Dedifferentiated amniotic fluid mesenchymal stem cell (primary cell): ENCODE measurements at regions not wholly inside any gene's neighbourhood (a gene's known extent, or its start where the extent isn't known, plus 50 kb on each side); places are given as distances from the start of the nearest gene placed in this dataset.
"Not testable (repeated sequence)": the region's sequence is repeated elsewhere in the genome, so short reads cannot be mapped to it uniquely, and the experiment has no call there.

Source experiments
- DNase-seq: peaks from one replicate; pipeline ENCODE4 v3.0.0-alpha.2; 2016; ENCODE audit errors: extremely low spot score

DNA sequence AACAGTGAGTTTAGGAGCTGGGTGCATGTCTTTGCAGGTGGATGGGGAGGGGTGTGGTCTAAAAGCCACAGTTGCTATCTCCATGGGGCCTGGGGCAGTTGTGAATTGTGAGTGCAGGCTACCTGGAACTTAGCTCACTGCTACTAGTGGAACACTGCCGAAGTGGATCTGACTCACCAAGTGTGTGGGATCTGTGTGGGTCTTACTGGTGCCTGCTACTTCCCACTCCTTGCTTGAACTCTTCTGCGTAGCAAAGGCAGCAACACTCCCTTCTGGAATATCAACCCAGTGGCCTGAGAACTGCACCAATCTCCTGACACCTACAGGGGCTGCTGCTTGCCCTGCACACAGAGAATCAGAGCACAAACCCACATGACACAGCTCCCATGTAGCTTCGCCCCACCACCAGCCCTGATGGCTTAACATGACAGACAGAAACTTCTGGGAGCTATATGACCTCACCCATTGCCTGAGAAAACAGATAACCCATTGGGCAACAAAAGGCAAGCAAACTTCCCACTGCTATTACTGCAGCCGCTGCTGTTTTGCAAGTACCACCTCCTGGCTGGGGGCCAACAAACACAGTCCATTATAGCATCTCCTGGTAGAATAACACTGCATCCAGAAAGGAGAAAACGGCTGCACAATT lies 455.1 kb upstream of the DDX18 start:
- no peak for DNase-seq

DNA sequence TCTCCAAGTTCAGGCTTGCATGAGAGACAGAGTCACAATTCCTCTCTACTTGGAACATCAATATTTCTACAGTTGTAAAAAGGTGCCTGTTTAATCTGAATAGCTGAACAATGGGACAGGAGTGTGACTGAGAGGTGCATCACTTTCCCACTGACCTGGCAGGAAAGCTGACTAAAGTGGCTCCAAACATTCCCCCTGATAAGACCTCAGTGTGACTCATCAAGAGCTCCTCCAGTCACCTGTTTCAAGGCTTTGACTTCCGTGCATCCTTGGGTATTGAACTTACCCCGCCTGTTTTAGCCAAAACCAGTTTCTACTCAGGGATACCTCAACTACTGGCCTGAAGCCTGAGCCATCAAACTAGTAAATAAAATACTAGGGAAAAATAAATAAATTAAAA lies 453.9 kb upstream of the DDX18 start:
- DNase-seq: no peak

DNA sequence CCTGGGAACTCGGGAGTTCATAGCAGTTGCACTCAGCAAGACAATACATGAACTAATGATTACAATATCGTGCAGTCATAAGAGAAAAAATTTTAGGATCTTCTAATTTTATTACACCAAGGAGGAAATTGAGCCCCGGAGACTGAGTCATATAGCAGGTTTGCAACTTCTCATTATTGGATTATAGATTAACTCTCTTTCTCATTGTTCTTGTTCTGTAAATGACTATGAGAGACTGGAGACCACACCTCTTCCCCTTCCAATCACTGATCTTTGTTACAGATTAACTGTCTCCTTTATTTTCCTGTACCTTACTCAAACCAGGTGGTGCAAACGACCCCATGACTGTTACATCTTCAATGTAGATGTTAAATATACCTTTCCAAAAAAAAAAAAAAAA lies 435.8 kb upstream of the DDX18 start:
- DNase-seq: no peak

DNA sequence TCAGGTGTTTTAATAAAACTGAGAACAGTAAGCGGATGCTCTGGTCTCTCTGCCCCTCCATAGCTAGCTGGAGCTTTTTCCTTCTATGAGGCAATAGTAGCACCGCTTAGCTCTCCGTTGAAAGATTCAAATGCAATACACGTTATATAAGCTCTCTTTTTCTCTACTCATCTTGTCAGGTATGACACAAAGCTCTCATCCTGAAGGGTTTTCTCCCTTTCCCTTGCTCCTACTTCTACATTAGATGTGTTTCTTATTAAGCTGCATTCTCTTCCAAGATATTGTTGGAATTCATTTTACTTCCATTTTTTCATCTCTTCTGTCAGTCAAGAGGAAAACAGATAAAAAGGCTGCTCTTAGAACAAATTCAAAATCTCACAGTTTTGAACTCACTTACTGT lies 434.6 kb upstream of the DDX18 start:
- DNase-seq: no peak

DNA sequence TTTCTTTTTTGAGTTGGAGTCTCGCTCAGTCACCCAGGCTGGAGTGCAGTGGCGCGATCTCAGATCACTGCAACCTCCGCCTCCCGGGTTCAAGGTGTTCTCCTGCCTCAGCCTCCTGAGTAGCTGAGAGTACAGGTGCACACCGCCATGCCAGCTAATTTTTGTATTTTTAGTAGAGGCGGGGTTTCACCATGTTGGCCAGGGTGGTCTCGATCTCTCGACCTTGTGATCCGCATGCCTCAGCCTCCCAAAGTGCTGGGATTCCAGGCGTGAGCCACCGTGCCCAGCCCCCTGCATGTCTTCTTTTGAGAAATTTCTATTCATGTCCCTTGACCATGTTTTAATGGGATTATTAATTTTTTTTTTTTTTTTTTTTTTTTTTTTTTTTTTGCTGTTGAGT lies 430.5 kb upstream of the DDX18 start:
- DNase-seq: not testable (repeated sequence)

DNA sequence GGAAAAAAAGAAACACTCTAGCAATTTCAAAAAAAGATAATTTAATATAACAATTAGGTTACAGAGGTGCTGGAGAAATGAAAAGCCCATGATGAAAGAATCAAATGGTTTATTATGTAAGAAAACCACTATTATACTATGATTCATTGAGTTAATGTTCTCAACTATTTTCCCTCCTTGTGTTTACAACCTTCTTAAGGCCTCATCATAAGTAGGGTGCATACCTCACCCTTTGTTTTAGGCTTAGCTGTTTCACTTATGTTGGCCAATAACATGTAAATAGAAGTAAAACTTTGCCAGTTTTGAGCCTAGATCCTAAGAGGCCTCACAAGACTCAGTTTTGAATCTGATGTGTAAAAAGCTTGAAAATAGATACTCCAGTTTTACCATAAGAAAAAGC lies 418.3 kb upstream of the DDX18 start:
- no peak for DNase-seq

DNA sequence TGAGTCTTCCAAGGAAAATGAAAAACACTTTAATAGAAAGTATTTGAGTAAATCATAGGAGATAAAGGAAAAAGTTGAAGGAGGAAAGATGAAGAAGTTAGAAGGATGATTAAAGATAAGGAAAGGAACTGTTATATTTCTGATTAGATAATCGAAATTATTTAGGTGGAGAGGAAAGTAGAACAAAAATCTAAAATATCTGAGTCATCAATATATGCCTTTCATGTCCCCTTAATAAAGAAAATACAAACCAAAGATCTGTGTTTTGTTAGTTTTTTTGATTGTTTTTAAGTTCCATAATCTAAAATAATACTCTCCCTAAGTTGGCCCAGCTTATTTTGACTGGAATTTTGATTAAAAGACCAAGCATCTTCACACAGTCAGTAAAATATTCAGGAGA lies 412.9 kb upstream of the DDX18 start:
- DNase-seq: no peak

DNA sequence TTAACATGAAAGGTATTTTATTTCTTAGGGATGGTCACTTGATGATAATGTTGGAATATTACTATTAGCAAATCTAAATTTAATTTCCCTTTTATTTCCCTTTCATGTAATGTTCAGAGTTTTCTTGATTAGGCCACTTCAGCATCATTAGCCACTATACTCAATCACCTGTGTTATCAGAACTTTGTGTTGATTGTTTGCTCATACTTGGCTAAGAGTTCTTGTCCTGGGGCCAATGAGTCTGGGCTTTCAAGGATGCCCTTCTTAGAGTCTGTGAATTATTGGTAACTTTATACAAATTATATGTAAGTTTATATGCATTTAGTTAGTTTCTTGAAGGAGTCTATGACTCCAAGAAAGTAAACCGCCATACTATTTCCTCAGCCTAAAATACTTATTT lies 408.0 kb upstream of the DDX18 start:
- no peak for DNase-seq

DNA sequence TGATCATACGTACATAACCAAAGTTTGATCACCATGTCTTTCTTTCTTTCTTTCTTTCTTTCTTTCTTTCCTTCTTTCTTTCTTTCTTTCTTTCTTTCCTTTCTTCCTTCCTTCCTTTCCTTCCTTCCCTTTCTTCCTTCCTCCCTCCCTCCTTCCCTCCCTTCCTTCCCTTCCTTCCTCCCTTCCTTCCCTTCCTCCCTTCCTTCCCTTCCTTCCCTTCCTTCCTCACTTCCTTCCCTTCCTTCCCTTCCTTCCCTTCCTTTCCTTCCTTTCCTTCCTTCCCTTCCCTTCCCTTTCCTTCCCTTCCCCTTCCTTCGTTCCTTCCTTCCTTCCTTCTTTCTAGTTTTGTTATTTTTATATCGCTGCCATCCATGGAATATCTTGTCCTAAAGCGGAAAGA lies 406.7 kb upstream of the DDX18 start:
- no peak for DNase-seq

DNA sequence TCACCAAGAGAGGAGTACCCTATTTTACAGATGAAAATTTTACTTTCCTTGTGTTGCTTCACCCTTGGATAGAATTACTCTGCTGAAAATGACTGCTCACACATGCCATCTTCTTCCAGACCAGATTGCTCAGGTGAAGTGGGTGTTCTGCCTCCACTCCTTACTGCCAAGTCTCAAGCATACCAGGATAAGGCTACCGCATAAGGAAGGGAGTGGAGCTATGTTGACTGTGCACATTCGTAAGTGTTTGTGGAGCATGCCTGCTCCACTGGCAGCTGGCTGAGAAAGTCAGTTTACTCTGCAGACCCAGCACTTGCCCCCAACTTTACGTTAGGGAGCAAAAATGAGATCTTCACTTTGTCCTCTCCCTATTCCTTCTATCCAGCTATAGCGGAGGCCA lies 405.0 kb upstream of the DDX18 start:
- DNase-seq: no peak

DNA sequence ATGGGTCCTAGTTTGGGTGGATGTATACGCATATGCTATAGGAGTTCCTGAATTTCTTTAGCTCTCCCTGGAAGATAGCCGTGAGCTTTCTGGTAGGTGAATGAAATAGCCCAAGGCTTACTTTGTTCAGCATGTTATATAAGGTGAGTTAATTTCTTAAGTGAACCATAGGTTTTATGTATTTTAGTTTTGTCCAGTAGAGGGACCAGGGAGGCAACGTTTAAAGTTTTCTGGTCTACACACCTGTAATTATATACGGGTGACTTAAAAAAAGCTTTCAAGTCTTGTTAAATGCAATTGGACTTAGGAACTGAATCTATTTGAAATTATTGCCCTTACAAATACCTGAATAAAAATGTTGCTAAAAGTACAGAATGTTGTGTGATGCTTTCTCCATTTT lies 402.5 kb upstream of the DDX18 start:
- DNase-seq: no peak

DNA sequence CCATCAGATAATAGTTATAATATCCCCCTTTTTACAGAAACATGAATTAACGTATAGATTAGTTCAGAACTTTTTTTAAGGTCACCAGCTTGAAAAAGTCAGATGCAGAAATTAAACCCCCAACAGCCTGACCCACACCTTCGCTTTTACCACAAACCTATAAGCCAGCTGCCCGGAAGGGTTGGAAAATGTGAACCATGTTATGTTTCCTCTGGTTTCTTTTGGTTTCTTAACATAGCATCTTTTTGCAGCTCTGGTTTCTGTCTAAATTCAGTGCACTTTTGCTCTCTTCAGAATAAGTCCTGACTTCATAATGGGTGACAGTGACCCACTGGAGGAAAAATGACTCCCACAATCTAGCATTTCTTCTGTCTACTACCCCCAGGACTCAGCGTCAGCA lies 381.7 kb upstream of the DDX18 start:
- no peak for DNase-seq

DNA sequence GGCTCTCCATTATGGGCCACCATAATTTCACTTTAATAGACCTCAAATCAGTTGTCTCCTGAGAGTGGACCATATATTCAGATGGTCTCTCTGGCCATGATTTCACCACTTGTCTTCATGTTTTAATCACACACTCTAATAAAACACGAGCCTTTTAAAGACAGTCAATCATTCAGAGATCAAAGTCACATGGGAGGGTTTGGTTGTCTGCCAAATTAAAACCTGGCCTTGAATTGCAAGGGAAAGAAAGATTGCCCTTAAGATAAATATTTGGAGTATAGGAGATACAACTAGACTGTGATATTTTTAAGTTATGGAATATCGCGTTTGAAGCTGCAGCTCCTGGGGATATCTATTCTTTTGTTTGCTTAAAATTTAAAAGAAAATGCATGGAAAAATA lies 377.8 kb upstream of the DDX18 start:
- no peak for DNase-seq

DNA sequence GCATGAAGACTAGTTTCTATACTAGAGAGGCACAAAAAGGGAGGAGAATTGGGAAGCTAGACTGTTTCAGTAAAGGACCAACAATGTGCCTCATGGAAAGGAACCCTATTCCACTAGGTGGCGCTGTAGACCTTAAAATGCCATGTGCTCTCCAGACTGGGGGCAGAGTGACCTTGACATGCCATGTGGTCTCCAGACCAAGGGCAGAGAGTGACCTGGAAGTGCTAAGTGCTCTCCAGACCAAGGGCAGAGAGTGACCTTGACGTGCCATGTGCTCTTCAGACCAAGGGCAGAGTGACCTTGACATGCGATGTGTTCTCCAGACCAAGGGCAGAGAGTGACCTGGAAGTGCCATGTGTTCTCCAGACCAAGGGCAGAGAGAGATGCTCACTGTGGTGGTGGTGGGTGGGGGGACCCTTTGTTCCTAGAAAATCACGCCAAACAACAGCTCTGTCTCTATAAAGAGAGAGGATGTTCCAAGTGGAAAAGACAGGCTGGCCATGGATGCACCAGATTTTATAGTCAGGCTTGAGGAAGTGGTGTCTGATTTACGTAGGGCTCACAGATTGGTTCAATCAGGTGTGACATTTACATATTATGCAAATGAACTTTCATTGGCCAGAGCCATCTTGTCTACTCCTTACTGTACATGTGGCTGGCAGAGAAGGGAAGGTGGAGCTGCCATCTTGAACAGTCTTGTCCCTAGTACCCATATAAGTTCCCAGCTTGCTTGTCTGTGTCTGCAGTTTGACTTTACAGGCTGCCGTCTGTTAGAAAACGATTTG lies 344.0 kb upstream of the DDX18 start:
- no peak for DNase-seq

DNA sequence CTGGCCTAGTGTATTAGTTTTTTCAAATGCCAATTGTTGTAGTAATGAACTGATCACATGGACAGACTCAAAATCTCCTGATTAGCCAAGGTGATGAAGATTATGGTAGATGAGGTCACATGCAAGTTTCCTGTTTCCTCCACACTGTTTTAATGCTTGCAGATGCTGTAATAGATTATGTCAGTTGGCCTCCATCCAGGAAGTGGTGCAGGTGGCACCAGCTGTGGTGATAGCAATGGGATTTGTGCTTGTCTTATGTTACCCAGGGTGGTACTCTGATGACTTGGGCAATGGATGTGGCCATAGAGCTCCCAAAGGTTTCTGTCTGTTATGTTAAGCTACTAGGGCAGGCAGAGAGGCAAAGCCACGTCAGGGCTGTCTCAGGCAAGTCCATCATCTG lies 332.9 kb upstream of the DDX18 start:
- DNase-seq: no peak

DNA sequence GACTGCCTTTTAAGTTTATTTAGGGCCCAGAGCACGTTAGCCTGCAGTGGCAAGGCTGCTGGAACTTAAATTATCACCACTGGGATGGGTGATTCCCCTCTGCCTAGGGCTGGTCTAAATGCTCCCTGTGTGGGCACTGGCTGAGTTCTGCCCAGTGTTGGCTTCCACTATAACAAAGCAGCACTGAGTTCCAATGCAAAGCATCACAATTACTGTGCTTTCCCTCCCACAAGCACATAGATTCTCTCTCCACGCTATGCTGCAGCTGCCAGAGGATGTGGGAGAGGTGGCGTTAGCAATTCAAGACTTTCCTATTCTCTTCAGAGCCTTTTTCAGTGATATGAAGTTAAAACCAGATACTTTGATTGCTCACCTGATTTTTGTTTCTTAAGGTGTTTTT lies 328.9 kb upstream of the DDX18 start:
- DNase-seq: no peak

DNA sequence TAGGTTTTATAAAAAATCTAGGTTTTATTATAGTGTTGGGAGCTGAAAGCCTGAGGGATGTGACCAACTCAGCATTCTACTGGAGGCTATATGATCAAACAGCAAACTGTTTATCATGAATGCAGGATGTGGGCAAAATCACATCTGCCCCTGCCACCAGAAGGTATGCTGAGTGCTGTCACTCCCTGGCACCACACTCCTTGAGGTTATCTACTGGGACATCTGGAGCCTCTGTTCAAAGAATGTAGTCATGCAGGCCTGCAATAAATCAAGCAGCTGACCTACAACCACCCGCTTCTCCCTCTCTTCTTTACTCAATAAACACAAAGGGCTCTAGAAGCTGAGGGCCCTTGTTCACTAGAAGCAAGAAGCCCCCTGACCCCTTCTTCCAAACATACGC lies 328.4 kb upstream of the DDX18 start:
- no peak for DNase-seq

DNA sequence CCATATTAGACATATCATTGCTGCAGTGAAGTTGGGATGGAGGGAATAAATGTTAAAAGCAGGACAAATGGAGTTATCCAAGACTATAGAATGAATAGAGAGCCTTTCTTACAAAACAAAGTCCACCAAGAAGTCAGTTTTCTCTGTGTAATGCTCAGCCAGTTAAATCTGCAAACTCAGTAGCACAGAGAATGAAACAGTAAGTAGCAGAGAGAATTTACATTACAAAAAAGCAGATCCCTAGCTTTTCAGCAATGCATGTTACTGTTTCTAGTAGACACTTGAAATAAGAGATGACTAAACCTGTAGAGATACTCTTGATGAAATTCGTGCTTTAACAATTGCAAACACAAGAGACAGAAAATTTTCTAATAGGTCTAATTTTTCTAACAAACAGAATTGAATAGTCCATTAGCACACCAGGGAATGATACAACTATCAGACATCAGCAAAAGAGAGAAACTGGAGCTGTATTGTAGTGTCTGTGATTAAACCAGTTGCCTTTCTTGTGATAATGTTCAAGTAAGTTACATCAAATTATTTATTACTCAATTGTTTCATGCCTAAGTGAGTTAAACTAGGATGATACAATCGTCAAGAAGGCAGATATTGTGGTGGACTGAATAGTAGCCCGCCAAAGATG lies 322.2 kb upstream of the DDX18 start:
- no peak for DNase-seq

DNA sequence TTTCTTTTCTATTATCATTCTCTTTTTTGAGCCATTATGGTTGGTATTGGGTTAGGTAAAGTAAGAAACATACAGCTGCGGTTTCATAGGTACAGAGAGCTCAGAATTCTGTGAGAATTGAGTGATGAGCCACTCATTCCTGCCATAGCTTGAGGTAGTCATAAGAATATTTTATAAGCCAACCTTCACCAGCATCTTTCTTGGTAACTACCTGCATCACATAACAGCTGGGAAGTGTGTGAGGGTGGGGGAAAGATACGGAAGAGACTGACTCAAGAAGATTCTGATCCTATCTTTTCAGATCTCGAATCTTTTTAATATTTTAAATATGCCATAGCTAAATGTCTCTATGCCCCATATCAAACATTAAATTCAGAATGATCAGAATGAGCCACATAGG lies 313.8 kb upstream of the DDX18 start:
- DNase-seq: no peak

DNA sequence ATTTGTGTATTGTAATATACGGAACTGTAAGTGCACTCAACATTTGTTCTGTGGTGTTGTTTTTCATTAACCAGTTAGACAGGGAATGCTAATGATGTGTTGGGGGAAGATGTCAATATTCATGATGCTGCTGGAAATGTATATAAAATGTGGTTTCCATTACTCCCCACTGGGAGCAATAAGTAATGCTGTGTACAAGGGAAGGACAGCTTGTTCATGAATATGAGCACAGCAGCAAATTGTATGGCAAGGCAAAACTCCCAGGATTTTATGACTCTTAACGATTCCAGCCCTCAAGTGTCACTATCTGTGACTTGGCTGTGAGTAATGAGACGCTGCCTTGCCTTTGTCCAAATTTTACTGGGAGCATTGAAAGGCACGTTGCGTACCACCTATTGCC lies 312.4 kb upstream of the DDX18 start:
- DNase-seq: no peak

DNA sequence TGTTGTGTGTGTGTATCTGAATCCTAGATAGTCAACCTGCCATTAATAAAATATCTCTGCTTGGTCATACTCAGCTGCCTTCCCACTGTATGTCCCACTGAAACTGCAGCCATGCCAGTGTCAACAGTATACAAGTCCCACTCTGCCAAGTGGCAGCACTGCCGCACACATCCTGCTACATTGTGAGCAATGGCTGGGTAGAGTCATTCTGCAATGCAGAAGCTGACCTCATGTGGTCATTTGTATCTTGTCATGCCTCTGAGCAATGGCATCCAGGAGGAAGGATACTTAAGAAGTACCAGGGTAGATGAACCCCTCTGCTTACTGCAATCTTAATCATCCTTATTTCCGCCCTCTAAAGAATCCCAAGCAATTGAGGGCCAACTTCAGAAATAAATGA lies 302.2 kb upstream of the DDX18 start:
- DNase-seq: no peak

DNA sequence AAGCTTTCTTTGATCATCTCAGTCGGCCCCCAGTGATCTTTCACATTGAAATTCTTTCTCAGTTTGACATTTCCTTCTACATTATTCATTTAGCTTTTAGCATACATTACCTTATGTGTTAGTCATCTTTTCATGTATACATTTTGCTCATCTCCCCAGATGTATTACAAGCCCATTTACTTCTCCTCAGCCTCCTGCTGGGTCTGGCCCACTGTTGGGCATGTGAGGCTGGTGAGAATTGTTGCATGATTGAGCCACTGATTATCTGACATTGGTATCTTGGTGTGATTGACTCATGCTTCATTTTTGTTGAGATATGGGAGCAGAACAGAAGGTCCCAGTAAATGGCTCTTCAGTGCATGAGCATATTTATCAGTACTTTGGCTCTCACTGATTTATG lies 300.1 kb upstream of the DDX18 start:
- DNase-seq: no peak

DNA sequence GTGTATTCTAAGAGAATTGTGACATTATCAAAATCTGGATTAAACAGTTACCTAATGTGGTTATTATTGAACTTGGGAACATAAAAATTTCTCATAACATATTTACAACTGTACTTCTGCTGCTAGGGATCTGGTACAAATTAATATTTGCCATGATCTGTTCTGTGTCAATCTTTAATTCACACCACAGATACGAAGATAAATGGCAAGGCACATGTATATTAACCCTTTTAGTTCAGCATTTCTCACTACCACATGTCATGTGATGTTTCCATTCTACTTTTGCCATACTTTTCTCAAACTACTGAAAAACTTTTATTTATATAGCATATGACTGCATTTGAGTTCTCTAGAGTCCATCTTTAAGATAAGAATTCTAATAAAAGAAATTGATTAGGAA lies 295.3 kb upstream of the DDX18 start:
- DNase-seq: no peak
